GM23338 (cell line): ENCODE measurements at regions not wholly inside any gene's neighbourhood (a gene's known extent, or its start where the extent isn't known, plus 50 kb on each side); places are given as distances from the start of the nearest gene placed in this dataset.

Experiments used
- ATAC-seq: fragments of 200-7000 bp; cut with Tn5 transposase; 3 replicates; pipeline ENCODE4 v1.9.1; 2020
- DNase-seq: peaks from one replicate; pipeline ENCODE4 v3.0.0-alpha.2; 2015; ENCODE audit warnings: low spot score
- H2AFZ ChIP-seq: fragments of 200-600 bp; sonication (generic); 2 replicates; pipeline ENCODE4 v1.8.0; 2016; ENCODE audit warnings: antibody characterized with exemption, mild to moderate bottlenecking, moderate library complexity
- H3F3A ChIP-seq: fragments of 200-600 bp; sonication (generic); replicated peaks from 2 replicates; pipeline ENCODE4 v1.8.0; 2017; ENCODE audit warnings: antibody characterized with exemption, mixed run types, low read depth
- H3K27ac ChIP-seq: fragments of 200-600 bp; sonication (generic); 2 replicates; pipeline ENCODE4 v1.6.1; 2016; ENCODE audit warnings: low read depth
- H3K27me3 ChIP-seq: fragments of 200-600 bp; sonication (generic); 2 replicates; pipeline ENCODE4 v1.8.0; 2016; ENCODE audit warnings: mild to moderate bottlenecking, mixed run types, moderate library complexity; ENCODE audit not compliant: insufficient read depth
- H3K36me3 ChIP-seq: fragments of 200-600 bp; sonication (generic); 2 replicates; pipeline ENCODE4 v1.8.0; 2016; ENCODE audit warnings: mild to moderate bottlenecking; ENCODE audit not compliant: insufficient read depth
- H3K4me1 ChIP-seq: fragments of 200-600 bp; sonication (generic); 2 replicates; pipeline ENCODE4 v1.8.0; 2016; ENCODE audit warnings: mild to moderate bottlenecking, moderate library complexity; ENCODE audit not compliant: insufficient read depth
- H3K4me2 ChIP-seq: fragments of 200-600 bp; sonication (generic); 2 replicates; pipeline ENCODE4 v1.7.1; 2017; ENCODE audit warnings: mixed run types
- H3K4me3 ChIP-seq: fragments of 200-600 bp; sonication (generic); 2 replicates; pipeline ENCODE4 v1.6.1; 2016; ENCODE audit warnings: mixed run types
- H3K79me2 ChIP-seq: fragments of 200-600 bp; sonication (generic); replicated peaks from 2 replicates; pipeline ENCODE4 v1.8.0; 2017; ENCODE audit warnings: mild to moderate bottlenecking; ENCODE audit not compliant: insufficient read depth
- H3K9me2 ChIP-seq: fragments of 200-600 bp; sonication (generic); 2 replicates; pipeline ENCODE4 v1.8.0; 2017; ENCODE audit not compliant: insufficient read depth
- H4K20me1 ChIP-seq: fragments of 200-600 bp; sonication (generic); replicated peaks from 2 replicates; pipeline ENCODE4 v1.8.0; 2017; ENCODE audit warnings: mild to moderate bottlenecking; ENCODE audit not compliant: insufficient read depth
- H3K27ac Mint-ChIP-seq: 2 replicates; pipeline ENCODE4 v1.8.0; 2020; ENCODE audit warnings: inconsistent platforms, mild to moderate bottlenecking, moderate library complexity, mixed read lengths
- H3K27me3 Mint-ChIP-seq: 3 replicates; pipeline ENCODE4 v1.8.0; 2022; ENCODE audit warnings: low read depth, mild to moderate bottlenecking, moderate library complexity, mixed read lengths, inconsistent platforms; ENCODE audit not compliant: insufficient read depth, poor library complexity
- H3K36me3 Mint-ChIP-seq: 3 replicates; pipeline ENCODE4 v1.8.0; 2021; ENCODE audit warnings: low read depth, mild to moderate bottlenecking, inconsistent platforms, moderate library complexity, mixed read lengths
- H3K4me1 Mint-ChIP-seq: 3 replicates; pipeline ENCODE4 v1.8.0; 2020; ENCODE audit warnings: mild to moderate bottlenecking, inconsistent platforms, mixed read lengths
- H3K4me3 Mint-ChIP-seq: 3 replicates; pipeline ENCODE4 v1.8.0; 2021; ENCODE audit warnings: moderate library complexity, mild to moderate bottlenecking, inconsistent platforms, mixed read lengths
- H3K9me3 Mint-ChIP-seq: 3 replicates; pipeline ENCODE4 v1.8.0; 2020; ENCODE audit warnings: moderate library complexity, mild to moderate bottlenecking, inconsistent platforms, mixed read lengths
- ETS1 ChIP-seq: IDR thresholded peaks from 2 replicates; pipeline ENCODE4 v1.6.1; 2016; ENCODE audit warnings: antibody characterized with exemption
- EZH2phosphoT487 ChIP-seq: fragments of 200-600 bp; sonication (generic); IDR thresholded peaks from one replicate; pipeline ENCODE4 v1.8.1; 2018; ENCODE audit warnings: antibody characterized with exemption; ENCODE audit not compliant: unreplicated experiment
- NANOG ChIP-seq: IDR thresholded peaks from 2 replicates; pipeline ENCODE4 v1.6.1; 2016; ENCODE audit warnings: antibody characterized with exemption, borderline replicate concordance
- REST ChIP-seq: IDR thresholded peaks from one replicate; pipeline ENCODE4 v1.6.1; 2018; ENCODE audit warnings: antibody characterized with exemption; ENCODE audit not compliant: unreplicated experiment
- ZNF114 ChIP-seq: fragments of 250-450 bp; sonication (Bioruptor Pico); IDR thresholded peaks from 2 replicates; pipeline ENCODE4 v1.5.0; 2020; ENCODE audit warnings: mild to moderate bottlenecking, moderate library complexity
- ZNF331 ChIP-seq: fragments of 250-450 bp; sonication (Bioruptor Pico); IDR thresholded peaks from 2 replicates; pipeline ENCODE4 v1.5.0; 2020; ENCODE audit warnings: low read depth, mild to moderate bottlenecking, moderate library complexity
- ZNF462 ChIP-seq: fragments of 250-450 bp; sonication (Bioruptor Pico); IDR thresholded peaks from 2 replicates; pipeline ENCODE4 v1.5.0; 2020; ENCODE audit warnings: mild to moderate bottlenecking, moderate library complexity
- TF ChIP-seq, protein P1 (sequence below), 2 experiments: fragments of 200-600 bp in 1 of 2; sonication (generic) in 1 of 2; conservative IDR thresholded peaks; 2 replicates each; pipeline versions ENCODE4 v1.5.1 to v1.6.1; 2016 to 2017; ENCODE audit warnings: antibody characterized with exemption in 2 of 2, low read depth in 2 of 2, mild to moderate bottlenecking in 2 of 2, moderate library complexity in 1 of 2

GRCh38 chr11:80412604-80413003, 971.8 kb upstream of the TENM4 start (continued):
- no peak for TF ChIP-seq ZNF462 (CRISPR knock-in tag)
- no peak for TF ChIP-seq EZH2phosphoT487
- TF ChIP-seq ZNF114 = no peak
- TF ChIP-seq ETS1 = no peak
- TF ChIP-seq ZNF331 (CRISPR knock-in tag) = no peak

- Histone ChIP-seq H2AFZ (no peak overlapping the region), H3K36me3 (no peaks in the 10 kb centered on the region), H3K9me2 (no peaks in the 10 kb centered on the region), H3K27me3 (no peaks in the 10 kb centered on the region), H3K4me1 (peaks cover 13% of the 10 kb centered on the region), H3K79me2 (no peaks in the 10 kb centered on the region), H3K4me2 (no peak overlapping the region), H3K4me3 (no peak overlapping the region), H3K27ac (no peak overlapping the region), H4K20me1 (no peaks in the 10 kb centered on the region), H3F3A (no peaks in the 10 kb centered on the region)
- TF ChIP-seq NANOG (no peak), ETS1 (no peak), REST (no peak), ZNF114 (no peak)
- TF ChIP-seq, protein P1, sequence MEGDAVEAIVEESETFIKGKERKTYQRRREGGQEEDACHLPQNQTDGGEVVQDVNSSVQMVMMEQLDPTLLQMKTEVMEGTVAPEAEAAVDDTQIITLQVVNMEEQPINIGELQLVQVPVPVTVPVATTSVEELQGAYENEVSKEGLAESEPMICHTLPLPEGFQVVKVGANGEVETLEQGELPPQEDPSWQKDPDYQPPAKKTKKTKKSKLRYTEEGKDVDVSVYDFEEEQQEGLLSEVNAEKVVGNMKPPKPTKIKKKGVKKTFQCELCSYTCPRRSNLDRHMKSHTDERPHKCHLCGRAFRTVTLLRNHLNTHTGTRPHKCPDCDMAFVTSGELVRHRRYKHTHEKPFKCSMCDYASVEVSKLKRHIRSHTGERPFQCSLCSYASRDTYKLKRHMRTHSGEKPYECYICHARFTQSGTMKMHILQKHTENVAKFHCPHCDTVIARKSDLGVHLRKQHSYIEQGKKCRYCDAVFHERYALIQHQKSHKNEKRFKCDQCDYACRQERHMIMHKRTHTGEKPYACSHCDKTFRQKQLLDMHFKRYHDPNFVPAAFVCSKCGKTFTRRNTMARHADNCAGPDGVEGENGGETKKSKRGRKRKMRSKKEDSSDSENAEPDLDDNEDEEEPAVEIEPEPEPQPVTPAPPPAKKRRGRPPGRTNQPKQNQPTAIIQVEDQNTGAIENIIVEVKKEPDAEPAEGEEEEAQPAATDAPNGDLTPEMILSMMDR (conservative IDR thresholded peaks at IDR 0.05; ENCODE audit: low read depth in 2 of 2) = no peak
- no peak for ATAC-seq
- H3K9me3 Mint-ChIP-seq = no peaks in the 10 kb centered on the region
- H3K36me3 Mint-ChIP-seq = no peaks in the 10 kb centered on the region
- H3K4me3 Mint-ChIP-seq = no peak overlapping the region
- H3K4me1 Mint-ChIP-seq = peaks cover 18% of the 10 kb centered on the region
- peaks cover 2% of the 10 kb centered on the region for H3K27me3 Mint-ChIP-seq
- no peak overlapping the region for H3K27ac Mint-ChIP-seq
- DNase-seq = no peak
These were observed 952.4 kb upstream of the TENM4 start for GRCh38 chr11:80393210-80393609.
